Parathyroid adenoma (tissue), 2 donors: ENCODE measurements at regions not wholly inside any gene's neighbourhood (a gene's known extent, or its start where the extent isn't known, plus 50 kb on each side); places are given as distances from the start of the nearest gene placed in this dataset.
"Not testable (repeated sequence)": the region's sequence is repeated elsewhere in the genome, so short reads cannot be mapped to it uniquely, and the experiment has no call there.

Experiments
- H2AFZ ChIP-seq: fragments of 300-600 bp; sonication (generic); one replicate; pipeline ENCODE4 v1.7.0; 2017; ENCODE audit warnings: antibody characterized with exemption, mild to moderate bottlenecking
- H3K27ac ChIP-seq: fragments of 300-600 bp; sonication (generic); one replicate; pipeline ENCODE4 v1.7.0; 2017
- H3K27me3 ChIP-seq: fragments of 300-600 bp; sonication (generic); one replicate; pipeline ENCODE4 v1.7.0; 2017; ENCODE audit warnings: low read length; ENCODE audit not compliant: control insufficient read depth, insufficient read depth
- H3K36me3 ChIP-seq: fragments of 300-600 bp; sonication (generic); one replicate; pipeline ENCODE4 v1.7.0; 2017; ENCODE audit warnings: low read length; ENCODE audit not compliant: control insufficient read depth, insufficient read depth
- H3K4me1 ChIP-seq: fragments of 300-600 bp; sonication (generic); one replicate; pipeline ENCODE4 v1.7.0; 2017; ENCODE audit warnings: control low read depth
- H3K4me2 ChIP-seq: fragments of 300-600 bp; sonication (generic); one replicate; pipeline ENCODE4 v1.7.0; 2017; ENCODE audit warnings: low read length
- H3K4me3 ChIP-seq: fragments of 300-600 bp; sonication (generic); one replicate; pipeline ENCODE4 v1.7.0; 2017; ENCODE audit warnings: low read depth, low read length
- H3K79me2 ChIP-seq: fragments of 300-600 bp; sonication (generic); one replicate; pipeline ENCODE4 v1.7.0; 2017; ENCODE audit warnings: control low read depth
- H3K9ac ChIP-seq: fragments of 300-600 bp; sonication (generic); one replicate; pipeline ENCODE4 v1.7.0; 2017; ENCODE audit warnings: mild to moderate bottlenecking
- H3K9me3 ChIP-seq: fragments of 300-600 bp; sonication (generic); one replicate; pipeline ENCODE4 v1.7.0; 2017; ENCODE audit warnings: low read length; ENCODE audit not compliant: control insufficient read depth
- TF ChIP-seq, protein P1 (sequence below): fragments of 300-600 bp; sonication (generic); IDR thresholded peaks from one replicate; pipeline ENCODE4 v1.7.0; 2017; ENCODE audit warnings: antibody characterized with exemption, mild to moderate bottlenecking
- donor health status: primary hyperparathyroidism.

DNA sequence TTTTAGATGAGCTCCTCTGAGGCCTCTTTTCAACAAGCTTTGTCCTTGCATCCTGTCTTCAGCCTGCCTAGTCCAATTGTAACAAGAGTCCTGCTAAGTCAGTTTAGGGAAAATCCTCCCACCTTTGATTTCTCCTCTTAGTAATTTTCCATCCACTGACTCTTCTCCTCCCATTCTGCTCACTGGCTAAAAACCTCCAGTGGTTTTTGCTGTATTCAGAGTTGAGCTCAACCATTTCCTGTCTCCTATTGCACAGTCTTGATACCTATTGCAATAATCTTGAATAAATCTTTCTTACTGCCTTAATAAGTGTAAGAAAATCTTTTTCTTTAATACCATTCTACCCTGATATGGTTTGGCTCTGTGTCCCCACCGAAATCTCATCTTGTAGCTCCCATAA lies 117.8 kb upstream of the ENPP6 start:
- no peaks in the 10 kb centered on the region for H3K9me3 ChIP-seq
- H3K27me3 ChIP-seq: no peaks in the 10 kb centered on the region
- no peak overlapping the region for H3K9ac ChIP-seq
- no peak overlapping the region for H3K4me3 ChIP-seq
- H3K4me1 ChIP-seq: peaks cover 9% of the 10 kb centered on the region
- TF ChIP-seq, protein P1, sequence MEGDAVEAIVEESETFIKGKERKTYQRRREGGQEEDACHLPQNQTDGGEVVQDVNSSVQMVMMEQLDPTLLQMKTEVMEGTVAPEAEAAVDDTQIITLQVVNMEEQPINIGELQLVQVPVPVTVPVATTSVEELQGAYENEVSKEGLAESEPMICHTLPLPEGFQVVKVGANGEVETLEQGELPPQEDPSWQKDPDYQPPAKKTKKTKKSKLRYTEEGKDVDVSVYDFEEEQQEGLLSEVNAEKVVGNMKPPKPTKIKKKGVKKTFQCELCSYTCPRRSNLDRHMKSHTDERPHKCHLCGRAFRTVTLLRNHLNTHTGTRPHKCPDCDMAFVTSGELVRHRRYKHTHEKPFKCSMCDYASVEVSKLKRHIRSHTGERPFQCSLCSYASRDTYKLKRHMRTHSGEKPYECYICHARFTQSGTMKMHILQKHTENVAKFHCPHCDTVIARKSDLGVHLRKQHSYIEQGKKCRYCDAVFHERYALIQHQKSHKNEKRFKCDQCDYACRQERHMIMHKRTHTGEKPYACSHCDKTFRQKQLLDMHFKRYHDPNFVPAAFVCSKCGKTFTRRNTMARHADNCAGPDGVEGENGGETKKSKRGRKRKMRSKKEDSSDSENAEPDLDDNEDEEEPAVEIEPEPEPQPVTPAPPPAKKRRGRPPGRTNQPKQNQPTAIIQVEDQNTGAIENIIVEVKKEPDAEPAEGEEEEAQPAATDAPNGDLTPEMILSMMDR: no peak
- no peaks in the 10 kb centered on the region for H3K79me2 ChIP-seq
- H3K27ac ChIP-seq: no peak overlapping the region
- H3K4me2 ChIP-seq: no peak overlapping the region
- H2AFZ ChIP-seq: no peak overlapping the region
- H3K36me3 ChIP-seq: peaks cover 5% of the 10 kb centered on the region

DNA sequence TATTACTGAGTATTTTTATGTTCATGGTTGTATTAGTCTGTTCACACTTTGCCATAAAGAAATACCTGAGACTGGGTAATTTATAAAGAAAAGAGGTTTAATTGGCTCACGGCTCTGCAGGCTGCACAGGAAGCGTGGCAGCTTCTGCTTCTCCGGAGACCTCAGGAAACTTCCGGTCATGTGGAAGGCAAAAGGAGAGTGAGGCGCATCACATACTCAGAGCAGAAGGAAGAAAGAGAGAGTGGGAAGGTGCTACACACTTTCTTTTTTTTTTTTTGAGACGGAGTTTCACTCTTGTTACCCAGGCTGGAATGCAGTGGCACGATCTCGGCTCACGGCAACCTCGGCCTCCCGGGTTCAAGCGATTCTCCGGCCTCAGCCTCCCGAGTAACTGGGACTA lies 115.8 kb upstream of the ENPP6 start:
- not testable (repeated sequence) for H3K79me2 ChIP-seq, H3K9me3 ChIP-seq, H3K36me3 ChIP-seq, H3K4me1 ChIP-seq, H3K27me3 ChIP-seq, H3K4me3 ChIP-seq, H3K4me2 ChIP-seq, H3K27ac ChIP-seq, H2AFZ ChIP-seq, H3K9ac ChIP-seq

DNA sequence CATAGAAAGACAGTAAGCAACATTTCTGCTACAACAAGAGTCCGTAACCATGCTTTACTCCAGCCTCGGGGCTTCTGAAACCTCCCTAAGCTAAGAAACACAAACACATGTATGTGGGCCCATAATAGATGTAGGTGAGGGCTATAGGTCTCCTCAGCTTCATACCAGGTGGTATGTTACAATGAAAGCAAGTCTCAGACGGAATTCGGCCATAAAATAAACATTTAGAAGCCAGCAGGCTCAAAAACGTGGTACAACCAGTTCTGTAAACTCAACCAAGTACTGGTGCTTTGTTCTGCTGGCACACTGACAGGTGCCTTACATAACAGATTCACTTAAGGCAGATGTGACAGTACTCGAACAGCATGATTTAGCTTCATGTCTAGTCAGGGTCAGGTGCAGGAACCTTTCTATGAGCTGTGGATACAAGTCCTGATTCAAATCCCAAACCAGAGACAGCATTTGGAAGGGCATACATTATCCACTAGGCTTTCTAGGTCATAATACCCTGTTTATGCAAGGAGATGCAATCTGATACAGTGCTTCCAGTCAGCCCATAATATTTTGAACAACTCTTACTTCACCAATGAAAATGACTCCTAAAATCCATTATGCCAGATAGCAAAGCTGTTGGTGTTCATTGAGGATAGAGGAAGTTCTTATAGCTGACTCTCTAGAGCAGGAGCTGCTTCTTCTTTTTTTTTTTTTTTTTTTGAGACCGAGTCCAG lies 113.8 kb upstream of the ENPP6 start:
- Histone ChIP-seq H3K36me3 (no peaks in the 10 kb centered on the region), H3K4me1 (peaks cover 9% of the 10 kb centered on the region), H3K79me2 (no peaks in the 10 kb centered on the region), H2AFZ (peak overlapping the region; percentile 31), H3K27ac (peak overlapping the region; percentile 61), H3K9ac (no peak overlapping the region), H3K4me3 (peak overlapping the region; percentile 20), H3K9me3 (no peaks in the 10 kb centered on the region), H3K4me2 (peak overlapping the region; percentile 15), H3K27me3 (no peaks in the 10 kb centered on the region)
- TF ChIP-seq, protein P1: no peak

DNA sequence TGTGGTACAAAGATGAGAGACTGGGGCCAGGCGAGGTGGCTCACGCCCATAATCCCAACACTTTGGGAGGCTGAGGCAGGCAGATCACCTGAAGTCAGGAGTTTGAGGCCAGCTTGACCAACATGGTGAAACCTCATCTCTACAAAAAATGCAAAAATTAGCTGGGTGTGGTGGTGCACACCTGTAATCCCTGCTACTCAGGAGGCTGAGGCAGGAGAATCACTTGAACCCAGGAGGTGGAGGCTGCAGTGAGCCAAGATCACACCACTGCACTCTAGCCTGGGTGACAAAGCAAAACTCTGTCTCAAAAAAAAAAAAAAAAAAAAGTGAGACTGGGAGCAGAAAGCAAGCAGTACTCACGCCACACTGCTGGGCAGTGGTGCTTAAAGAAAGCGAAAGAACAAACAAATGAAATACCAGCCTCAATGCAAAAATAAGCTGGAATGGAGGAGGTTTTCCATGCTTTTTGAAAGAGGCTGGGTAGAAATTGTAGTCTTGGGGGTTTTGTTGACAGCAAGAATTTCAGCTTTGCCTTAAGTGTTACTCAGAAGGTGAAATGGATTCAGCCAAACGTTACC lies 112.9 kb upstream of the ENPP6 start:
- not testable (repeated sequence) for H3K4me3 ChIP-seq, H3K27ac ChIP-seq, H3K27me3 ChIP-seq, H3K36me3 ChIP-seq, H3K79me2 ChIP-seq, H3K4me1 ChIP-seq, H3K9ac ChIP-seq, H3K9me3 ChIP-seq
- peak overlapping the region; percentile 15 for H3K4me2 ChIP-seq
- peak overlapping the region; percentile 31 for H2AFZ ChIP-seq

DNA sequence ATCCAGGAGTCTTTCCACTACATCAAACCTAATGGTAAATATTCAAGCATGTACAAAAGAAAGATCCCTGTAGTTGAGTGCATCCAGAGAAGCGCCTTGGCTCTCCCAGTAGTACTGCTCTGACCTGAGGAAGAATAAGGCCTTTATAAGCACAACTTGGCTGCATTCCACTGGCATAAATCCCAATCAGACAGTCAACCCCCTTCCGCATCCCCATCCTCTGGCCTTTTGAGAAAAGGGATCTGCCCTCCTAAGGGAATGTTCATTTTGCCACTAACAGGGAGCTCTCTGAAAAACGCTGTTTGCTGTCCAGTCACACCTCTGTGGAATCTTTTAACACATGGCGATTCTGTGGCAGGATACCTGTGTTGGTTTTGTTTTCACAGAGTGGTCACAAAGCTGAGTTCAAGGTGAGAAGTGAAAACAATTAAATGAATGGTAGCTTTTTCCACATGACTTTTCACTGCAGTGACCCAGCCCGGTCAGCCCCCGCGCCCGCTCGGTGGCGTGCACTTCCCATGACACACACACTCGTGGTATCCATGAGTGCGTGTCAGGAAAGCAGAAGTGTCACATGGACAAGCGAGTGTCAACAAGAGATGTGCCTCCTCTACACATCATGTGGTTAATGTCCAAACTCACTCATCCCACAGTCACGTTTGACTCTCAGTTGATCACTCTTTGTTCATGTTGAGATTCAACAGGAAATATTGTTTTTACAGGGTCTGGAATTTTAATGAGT lies 112.2 kb upstream of the ENPP6 start:
- H3K9ac ChIP-seq: no peak overlapping the region

More for the DNA sequence above, 112.2 kb upstream of the ENPP6 start:
- no peaks in the 10 kb centered on the region for H3K36me3 ChIP-seq
- H3K4me2 ChIP-seq: peak overlapping the region; percentile 48
- no peaks in the 10 kb centered on the region for H3K27me3 ChIP-seq
- H3K79me2 ChIP-seq: no peaks in the 10 kb centered on the region
- H3K4me1 ChIP-seq: peaks cover 9% of the 10 kb centered on the region
- TF ChIP-seq, protein P1: no peak
- no peak overlapping the region for H3K4me3 ChIP-seq
- no peaks in the 10 kb centered on the region for H3K9me3 ChIP-seq
- peak overlapping the region; percentile 31 for H2AFZ ChIP-seq
- peak overlapping the region; percentile 7 for H3K27ac ChIP-seq
